ENCODE measurements at regions not wholly inside any gene's neighbourhood (a gene's known extent, or its start where the extent isn't known, plus 50 kb on each side); places are given as distances from the start of the nearest gene placed in this dataset.

GRCh38 chr10:56593120-56593519 is 232.1 kb upstream of the ZWINT start:
- DNase-seq (ENCODE audit: low spot score), result no peak
- H3K27me3 ChIP-seq (ENCODE audit: control insufficient read depth in 3 of 3, insufficient read depth in 3 of 3, low read depth in 1 of 3, low read length in 3 of 3), result no peaks in the 10 kb centered on the region
- H3K23ac ChIP-seq (ENCODE audit: low read depth, low read length, poor library complexity), result no peak overlapping the region
- H2AFZ ChIP-seq (ENCODE audit: low read length), result no peak overlapping the region
- H2BK15ac ChIP-seq (ENCODE audit: low read length), result no peak overlapping the region
- H3K79me1 ChIP-seq (ENCODE audit: low read depth, low read length), result no peaks in the 10 kb centered on the region
- H2AK5ac ChIP-seq (ENCODE audit: low read depth, low read length), result no peak overlapping the region
- H3K9ac ChIP-seq (ENCODE audit: low read depth, low read length, poor library complexity), result no peak overlapping the region
- H2BK12ac ChIP-seq (ENCODE audit: low read length), result no peak overlapping the region
- no peak overlapping the region for H2BK120ac ChIP-seq (ENCODE audit: low read depth, low read length)
- no CpG with 5 or more reads among the region's 1 CpG for WGBS, 2 donors (ENCODE audit: extremely low coverage in 2 of 2, insufficient read length in 2 of 2, insufficient replicate concordance in 1 of 2)
- H3K4me2 ChIP-seq (ENCODE audit: insufficient read depth, low read length, poor library complexity, severe bottlenecking), result no peak overlapping the region
- no peak overlapping the region for H3K14ac ChIP-seq (ENCODE audit: low read length)
- no peak overlapping the region for H3K4ac ChIP-seq (ENCODE audit: low read length)
- H3K27ac ChIP-seq (replicated peaks; ENCODE audit: low read length), result no peak overlapping the region
- H3K36me3 ChIP-seq (replicated peaks in 1 of 2; ENCODE audit: control insufficient read depth in 2 of 2, insufficient read depth in 2 of 2, low read length in 2 of 2), result no peaks in the 10 kb centered on the region
- H3K4me1 ChIP-seq (ENCODE audit: control insufficient read depth in 2 of 2, insufficient read depth in 1 of 2, low read depth in 1 of 2, low read length in 2 of 2), result no peaks in the 10 kb centered on the region
- no peaks in the 10 kb centered on the region for H3K9me3 ChIP-seq (replicated peaks in 1 of 2; ENCODE audit: control insufficient read depth in 2 of 2, insufficient read depth in 1 of 2, low read depth in 1 of 2, low read length in 2 of 2)
- no peak overlapping the region for H4K91ac ChIP-seq (ENCODE audit: low read depth, low read length, poor library complexity)
- no peak overlapping the region for H2BK5ac ChIP-seq (ENCODE audit: low read length)
- no peak overlapping the region for H3K4me3 ChIP-seq (ENCODE audit: low read length in 2 of 2)
- H3K18ac ChIP-seq (ENCODE audit: low read length), result no peak overlapping the region
- no peak overlapping the region for H4K8ac ChIP-seq (ENCODE audit: low read depth, low read length)

- Histone ChIP-seq H4K8ac (ENCODE audit: low read depth, low read length) (no peak overlapping the region), H2BK12ac (ENCODE audit: low read length) (no peak overlapping the region), H3K9ac (ENCODE audit: low read depth, low read length, poor library complexity) (no peak overlapping the region), H2BK120ac (ENCODE audit: low read depth, low read length) (no peak overlapping the region), H3K27me3 (ENCODE audit: control insufficient read depth in 3 of 3, insufficient read depth in 3 of 3, low read depth in 1 of 3, low read length in 3 of 3) (no peaks in the 10 kb centered on the region), H3K14ac (ENCODE audit: low read length) (no peak overlapping the region), H3K27ac (replicated peaks; ENCODE audit: low read length) (no peak overlapping the region), H2AK5ac (ENCODE audit: low read depth, low read length) (no peak overlapping the region), H3K4me3 (ENCODE audit: low read length in 2 of 2) (no peak overlapping the region), H3K36me3 (replicated peaks in 1 of 2; ENCODE audit: control insufficient read depth in 2 of 2, insufficient read depth in 2 of 2, low read length in 2 of 2) (no peaks in the 10 kb centered on the region), H3K4me2 (ENCODE audit: insufficient read depth, low read length, poor library complexity, severe bottlenecking) (no peak overlapping the region), H2BK15ac (ENCODE audit: low read length) (no peak overlapping the region), H2AFZ (ENCODE audit: low read length) (peak overlapping the region; percentile 78), H2BK5ac (ENCODE audit: low read length) (no peak overlapping the region), H3K4ac (ENCODE audit: low read length) (no peak overlapping the region), H3K23ac (ENCODE audit: low read depth, low read length, poor library complexity) (no peak overlapping the region), H3K18ac (ENCODE audit: low read length) (no peak overlapping the region), H3K9me3 (replicated peaks in 1 of 2; ENCODE audit: control insufficient read depth in 2 of 2, insufficient read depth in 1 of 2, low read depth in 1 of 2, low read length in 2 of 2) (no peaks in the 10 kb centered on the region), H3K4me1 (ENCODE audit: control insufficient read depth in 2 of 2, insufficient read depth in 1 of 2, low read depth in 1 of 2, low read length in 2 of 2) (peaks cover 0 to 3% of the 10 kb centered on the region in 2 donors), H4K91ac (ENCODE audit: low read depth, low read length, poor library complexity) (no peak overlapping the region), H3K79me1 (ENCODE audit: low read depth, low read length) (no peaks in the 10 kb centered on the region)
- WGBS, 2 donors (ENCODE audit: extremely low coverage in 2 of 2, insufficient read length in 2 of 2, insufficient replicate concordance in 1 of 2), result no CpG with 5 or more reads among the region's 12 CpGs
- DNase-seq (ENCODE audit: low spot score), result peak; percentile 26
Measured at GRCh38 chr10:56586461-56586891, 225.4 kb upstream of the ZWINT start.

- no peak overlapping the region for H4K91ac ChIP-seq (ENCODE audit: low read depth, low read length, poor library complexity)
- no peak overlapping the region for H3K9ac ChIP-seq (ENCODE audit: low read depth, low read length, poor library complexity)
- no peak overlapping the region for H3K4me3 ChIP-seq (ENCODE audit: low read length in 2 of 2)
- no CpG with 5 or more reads among the region's 4 CpGs for WGBS, 2 donors (ENCODE audit: extremely low coverage in 2 of 2, insufficient read length in 2 of 2, insufficient replicate concordance in 1 of 2)
- no peak overlapping the region for H2BK12ac ChIP-seq (ENCODE audit: low read length)
- H2AK5ac ChIP-seq (ENCODE audit: low read depth, low read length), result no peak overlapping the region
- peak overlapping the region; percentile 78 for H2AFZ ChIP-seq (ENCODE audit: low read length)
- no peak overlapping the region for H4K8ac ChIP-seq (ENCODE audit: low read depth, low read length)
- peaks cover 0 to 3% of the 10 kb centered on the region in 2 donors for H3K4me1 ChIP-seq (ENCODE audit: control insufficient read depth in 2 of 2, insufficient read depth in 1 of 2, low read depth in 1 of 2, low read length in 2 of 2)
- no peaks in the 10 kb centered on the region for H3K36me3 ChIP-seq (replicated peaks in 1 of 2; ENCODE audit: control insufficient read depth in 2 of 2, insufficient read depth in 2 of 2, low read length in 2 of 2)
- H3K23ac ChIP-seq (ENCODE audit: low read depth, low read length, poor library complexity), result no peak overlapping the region
- no peak overlapping the region for H3K4ac ChIP-seq (ENCODE audit: low read length)
- H3K14ac ChIP-seq (ENCODE audit: low read length), result no peak overlapping the region
- H3K27ac ChIP-seq (replicated peaks; ENCODE audit: low read length), result no peak overlapping the region
- DNase-seq (ENCODE audit: low spot score), result no peak
- H2BK15ac ChIP-seq (ENCODE audit: low read length), result no peak overlapping the region
- no peak overlapping the region for H3K4me2 ChIP-seq (ENCODE audit: insufficient read depth, low read length, poor library complexity, severe bottlenecking)
- peak overlapping the region; percentile 6 for H3K18ac ChIP-seq (ENCODE audit: low read length)
- no peaks in the 10 kb centered on the region for H3K79me1 ChIP-seq (ENCODE audit: low read depth, low read length)
- no peak overlapping the region for H2BK120ac ChIP-seq (ENCODE audit: low read depth, low read length)
- no peaks in the 10 kb centered on the region for H3K9me3 ChIP-seq (replicated peaks in 1 of 2; ENCODE audit: control insufficient read depth in 2 of 2, insufficient read depth in 1 of 2, low read depth in 1 of 2, low read length in 2 of 2)
- H2BK5ac ChIP-seq (ENCODE audit: low read length), result no peak overlapping the region
- H3K27me3 ChIP-seq (ENCODE audit: control insufficient read depth in 3 of 3, insufficient read depth in 3 of 3, low read depth in 1 of 3, low read length in 3 of 3), result no peaks in the 10 kb centered on the region
Measured at GRCh38 chr10:56585447-56586171, 224.6 kb upstream of the ZWINT start.

GRCh38 chr10:56583316-56583715 is 222.3 kb upstream of the ZWINT start:
- DNase-seq (ENCODE audit: low spot score), result no peak
- H3K4me1 ChIP-seq (ENCODE audit: control insufficient read depth in 2 of 2, insufficient read depth in 1 of 2, low read depth in 1 of 2, low read length in 2 of 2), result peaks cover 0 to 3% of the 10 kb centered on the region in 2 donors

More at GRCh38 chr10:56583316-56583715, 222.3 kb upstream of the ZWINT start:
- Histone ChIP-seq H3K14ac (ENCODE audit: low read length) (no peak overlapping the region), H3K4me2 (ENCODE audit: insufficient read depth, low read length, poor library complexity, severe bottlenecking) (no peak overlapping the region), H2BK15ac (ENCODE audit: low read length) (no peak overlapping the region), H3K4ac (ENCODE audit: low read length) (no peak overlapping the region), H3K27ac (replicated peaks; ENCODE audit: low read length) (no peak overlapping the region), H3K36me3 (replicated peaks in 1 of 2; ENCODE audit: control insufficient read depth in 2 of 2, insufficient read depth in 2 of 2, low read length in 2 of 2) (no peaks in the 10 kb centered on the region), H2BK120ac (ENCODE audit: low read depth, low read length) (no peak overlapping the region), H3K18ac (ENCODE audit: low read length) (no peak overlapping the region), H3K27me3 (ENCODE audit: control insufficient read depth in 3 of 3, insufficient read depth in 3 of 3, low read depth in 1 of 3, low read length in 3 of 3) (no peaks in the 10 kb centered on the region), H3K23ac (ENCODE audit: low read depth, low read length, poor library complexity) (no peak overlapping the region), H3K79me1 (ENCODE audit: low read depth, low read length) (no peaks in the 10 kb centered on the region), H3K4me3 (ENCODE audit: low read length in 2 of 2) (no peak overlapping the region), H2AFZ (ENCODE audit: low read length) (no peak overlapping the region), H3K9ac (ENCODE audit: low read depth, low read length, poor library complexity) (no peak overlapping the region), H4K8ac (ENCODE audit: low read depth, low read length) (no peak overlapping the region), H2BK5ac (ENCODE audit: low read length) (no peak overlapping the region), H2BK12ac (ENCODE audit: low read length) (no peak overlapping the region), H3K9me3 (replicated peaks in 1 of 2; ENCODE audit: control insufficient read depth in 2 of 2, insufficient read depth in 1 of 2, low read depth in 1 of 2, low read length in 2 of 2) (no peaks in the 10 kb centered on the region), H4K91ac (ENCODE audit: low read depth, low read length, poor library complexity) (no peak overlapping the region), H2AK5ac (ENCODE audit: low read depth, low read length) (no peak overlapping the region)
- no CpG with 5 or more reads among the region's 1 CpG for WGBS, 2 donors (ENCODE audit: extremely low coverage in 2 of 2, insufficient read length in 2 of 2, insufficient replicate concordance in 1 of 2)
